ENCODE measurements at regions not wholly inside any gene's neighbourhood (a gene's known extent, or its start where the extent isn't known, plus 50 kb on each side); places are given as distances from the start of the nearest gene placed in this dataset.

- no peak for DNase-seq (ENCODE audit: low read depth)
- TF ChIP-seq POLR2A (IDR thresholded peaks at IDR 0.05; ENCODE audit: extremely low read depth, insufficient read length) (no peak), MYC (IDR thresholded peaks at IDR 0.05; ENCODE audit: low read depth, low read length) (no peak), MAX (IDR thresholded peaks at IDR 0.05; ENCODE audit: low read depth, low read length) (no peak), CTCF (IDR thresholded peaks at IDR 0.05; ENCODE audit: low read depth, low read length) (no peak)
- H3K4me3 ChIP-seq (ENCODE audit: low read depth, low read length): no peak overlapping the region
Observed at GRCh38 chr14:26926585-26926984, 328.8 kb upstream of the NOVA1 start.

GRCh38 chr14:26928019-26928418 lies 330.2 kb upstream of the NOVA1 start:
- TF ChIP-seq POLR2A (IDR thresholded peaks at IDR 0.05; ENCODE audit: extremely low read depth, insufficient read length) (no peak), MAX (IDR thresholded peaks at IDR 0.05; ENCODE audit: low read depth, low read length) (no peak), MYC (IDR thresholded peaks at IDR 0.05; ENCODE audit: low read depth, low read length) (no peak), CTCF (IDR thresholded peaks at IDR 0.05; ENCODE audit: low read depth, low read length) (no peak)
- no peak for DNase-seq (ENCODE audit: low read depth)
- H3K4me3 ChIP-seq (ENCODE audit: low read depth, low read length): no peak overlapping the region

- TF ChIP-seq MYC (IDR thresholded peaks at IDR 0.05; ENCODE audit: low read depth, low read length) (no peak), POLR2A (IDR thresholded peaks at IDR 0.05; ENCODE audit: extremely low read depth, insufficient read length) (no peak), CTCF (IDR thresholded peaks at IDR 0.05; ENCODE audit: low read depth, low read length) (no peak), MAX (IDR thresholded peaks at IDR 0.05; ENCODE audit: low read depth, low read length) (no peak)
- no peak for DNase-seq (ENCODE audit: low read depth)
- no peak overlapping the region for H3K4me3 ChIP-seq (ENCODE audit: low read depth, low read length)
Observed at GRCh38 chr14:26929361-26929760, 331.5 kb upstream of the NOVA1 start.

- TF ChIP-seq MYC (IDR thresholded peaks at IDR 0.05; ENCODE audit: low read depth, low read length): no peak
- DNase-seq (ENCODE audit: low read depth): no peak
- no peak overlapping the region for H3K4me3 ChIP-seq (ENCODE audit: low read depth, low read length)
Observed at GRCh38 chr14:26930576-26930975, 332.7 kb upstream of the NOVA1 start.

- H3K4me3 ChIP-seq (ENCODE audit: low read depth, low read length): no peak overlapping the region
- DNase-seq (ENCODE audit: low read depth): no peak
Observed at GRCh38 chr14:26932606-26933005, 334.8 kb upstream of the NOVA1 start.

GRCh38 chr14:26933431-26933830 lies 335.6 kb upstream of the NOVA1 start:
- no peak for DNase-seq (ENCODE audit: low read depth)
- no peak for TF ChIP-seq POLR2A (IDR thresholded peaks at IDR 0.05; ENCODE audit: extremely low read depth, insufficient read length)
- no peak for TF ChIP-seq MAX (IDR thresholded peaks at IDR 0.05; ENCODE audit: low read depth, low read length)
- TF ChIP-seq CTCF (IDR thresholded peaks at IDR 0.05; ENCODE audit: low read depth, low read length): no peak
- TF ChIP-seq MYC (IDR thresholded peaks at IDR 0.05; ENCODE audit: low read depth, low read length): no peak

More at GRCh38 chr14:26932606-26933005, 334.8 kb upstream of the NOVA1 start:
- TF ChIP-seq MAX (IDR thresholded peaks at IDR 0.05; ENCODE audit: low read depth, low read length) (no peak), POLR2A (IDR thresholded peaks at IDR 0.05; ENCODE audit: extremely low read depth, insufficient read length) (no peak), MYC (IDR thresholded peaks at IDR 0.05; ENCODE audit: low read depth, low read length) (no peak), CTCF (IDR thresholded peaks at IDR 0.05; ENCODE audit: low read depth, low read length) (no peak)

More at GRCh38 chr14:26933431-26933830, 335.6 kb upstream of the NOVA1 start:
- no peak overlapping the region for H3K4me3 ChIP-seq (ENCODE audit: low read depth, low read length)
